Parathyroid adenoma (tissue), 2 donors: ENCODE measurements at regions not wholly inside any gene's neighbourhood (a gene's known extent, or its start where the extent isn't known, plus 50 kb on each side); places are given as distances from the start of the nearest gene placed in this dataset.

Source experiments
- H2AFZ ChIP-seq: fragments of 300-600 bp; sonication (generic); one replicate; pipeline ENCODE4 v1.7.0; 2017; ENCODE audit warnings: antibody characterized with exemption, mild to moderate bottlenecking
- H3K27ac ChIP-seq: fragments of 300-600 bp; sonication (generic); one replicate; pipeline ENCODE4 v1.7.0; 2017
- H3K27me3 ChIP-seq: fragments of 300-600 bp; sonication (generic); one replicate; pipeline ENCODE4 v1.7.0; 2017; ENCODE audit warnings: low read length; ENCODE audit not compliant: control insufficient read depth, insufficient read depth
- H3K36me3 ChIP-seq: fragments of 300-600 bp; sonication (generic); one replicate; pipeline ENCODE4 v1.7.0; 2017; ENCODE audit warnings: low read length; ENCODE audit not compliant: control insufficient read depth, insufficient read depth
- H3K4me1 ChIP-seq: fragments of 300-600 bp; sonication (generic); one replicate; pipeline ENCODE4 v1.7.0; 2017; ENCODE audit warnings: control low read depth
- H3K4me2 ChIP-seq: fragments of 300-600 bp; sonication (generic); one replicate; pipeline ENCODE4 v1.7.0; 2017; ENCODE audit warnings: low read length
- H3K4me3 ChIP-seq: fragments of 300-600 bp; sonication (generic); one replicate; pipeline ENCODE4 v1.7.0; 2017; ENCODE audit warnings: low read depth, low read length
- H3K79me2 ChIP-seq: fragments of 300-600 bp; sonication (generic); one replicate; pipeline ENCODE4 v1.7.0; 2017; ENCODE audit warnings: control low read depth
- H3K9ac ChIP-seq: fragments of 300-600 bp; sonication (generic); one replicate; pipeline ENCODE4 v1.7.0; 2017; ENCODE audit warnings: mild to moderate bottlenecking
- H3K9me3 ChIP-seq: fragments of 300-600 bp; sonication (generic); one replicate; pipeline ENCODE4 v1.7.0; 2017; ENCODE audit warnings: low read length; ENCODE audit not compliant: control insufficient read depth
- CTCF ChIP-seq: fragments of 300-600 bp; sonication (generic); IDR thresholded peaks from one replicate; pipeline ENCODE4 v1.7.0; 2017; ENCODE audit warnings: antibody characterized with exemption, mild to moderate bottlenecking
- donor health status: primary hyperparathyroidism.

- H3K4me2 ChIP-seq = no peak overlapping the region
- no peaks in the 10 kb centered on the region for H3K79me2 ChIP-seq
- no peaks in the 10 kb centered on the region for H3K27me3 ChIP-seq
- H3K9me3 ChIP-seq = no peaks in the 10 kb centered on the region
- no peaks in the 10 kb centered on the region for H3K4me1 ChIP-seq
- H3K4me3 ChIP-seq = no peak overlapping the region
- no peak overlapping the region for H2AFZ ChIP-seq
- no peak for TF ChIP-seq CTCF
- no peak overlapping the region for H3K27ac ChIP-seq
- H3K9ac ChIP-seq = no peak overlapping the region
- no peaks in the 10 kb centered on the region for H3K36me3 ChIP-seq
Measured at GRCh38 chr12:127193341-127193740, 1073.6 kb upstream of the TMEM132C start.

GRCh38 chr12:127194176-127194575 lies 1072.8 kb upstream of the TMEM132C start:
- Histone ChIP-seq H3K4me2 (no peak overlapping the region), H3K27ac (no peak overlapping the region), H3K36me3 (no peaks in the 10 kb centered on the region), H3K9me3 (no peaks in the 10 kb centered on the region), H3K79me2 (no peaks in the 10 kb centered on the region), H3K4me1 (no peaks in the 10 kb centered on the region), H3K4me3 (no peak overlapping the region), H3K27me3 (no peaks in the 10 kb centered on the region), H2AFZ (no peak overlapping the region), H3K9ac (no peak overlapping the region)
- no peak for TF ChIP-seq CTCF

GRCh38 chr12:127205781-127206555 lies 1061.0 kb upstream of the TMEM132C start:
- H3K27me3 ChIP-seq = no peaks in the 10 kb centered on the region
- H3K4me3 ChIP-seq = no peak overlapping the region
- no peak overlapping the region for H2AFZ ChIP-seq
- H3K4me2 ChIP-seq = no peak overlapping the region
- H3K9me3 ChIP-seq = no peaks in the 10 kb centered on the region
- no peaks in the 10 kb centered on the region for H3K36me3 ChIP-seq
- H3K27ac ChIP-seq = no peak overlapping the region
- no peaks in the 10 kb centered on the region for H3K4me1 ChIP-seq
- no peak overlapping the region for H3K9ac ChIP-seq
- TF ChIP-seq CTCF = no peak
- no peaks in the 10 kb centered on the region for H3K79me2 ChIP-seq

- Histone ChIP-seq H3K9me3 (no peaks in the 10 kb centered on the region), H3K4me3 (no peak overlapping the region), H3K27me3 (no peaks in the 10 kb centered on the region), H2AFZ (no peak overlapping the region), H3K36me3 (no peaks in the 10 kb centered on the region), H3K27ac (no peak overlapping the region), H3K9ac (no peak overlapping the region), H3K79me2 (no peaks in the 10 kb centered on the region), H3K4me1 (no peaks in the 10 kb centered on the region), H3K4me2 (no peak overlapping the region)
- TF ChIP-seq CTCF = no peak
Measured at GRCh38 chr12:127209318-127209717, 1057.7 kb upstream of the TMEM132C start.

- Histone ChIP-seq H3K27me3 (no peaks in the 10 kb centered on the region), H2AFZ (no peak overlapping the region), H3K36me3 (no peaks in the 10 kb centered on the region), H3K27ac (no peak overlapping the region), H3K4me3 (no peak overlapping the region), H3K4me2 (no peak overlapping the region), H3K79me2 (no peaks in the 10 kb centered on the region), H3K4me1 (no peaks in the 10 kb centered on the region), H3K9me3 (no peaks in the 10 kb centered on the region), H3K9ac (no peak overlapping the region)
- TF ChIP-seq CTCF = no peak
Measured at GRCh38 chr12:127214186-127214585, 1052.8 kb upstream of the TMEM132C start.
